ENCODE measurements at regions not wholly inside any gene's neighbourhood (a gene's known extent, or its start where the extent isn't known, plus 50 kb on each side); places are given as distances from the start of the nearest gene placed in this dataset.
"Not testable (repeated sequence)": the region's sequence is repeated elsewhere in the genome, so short reads cannot be mapped to it uniquely, and the experiment has no call there.

DNA sequence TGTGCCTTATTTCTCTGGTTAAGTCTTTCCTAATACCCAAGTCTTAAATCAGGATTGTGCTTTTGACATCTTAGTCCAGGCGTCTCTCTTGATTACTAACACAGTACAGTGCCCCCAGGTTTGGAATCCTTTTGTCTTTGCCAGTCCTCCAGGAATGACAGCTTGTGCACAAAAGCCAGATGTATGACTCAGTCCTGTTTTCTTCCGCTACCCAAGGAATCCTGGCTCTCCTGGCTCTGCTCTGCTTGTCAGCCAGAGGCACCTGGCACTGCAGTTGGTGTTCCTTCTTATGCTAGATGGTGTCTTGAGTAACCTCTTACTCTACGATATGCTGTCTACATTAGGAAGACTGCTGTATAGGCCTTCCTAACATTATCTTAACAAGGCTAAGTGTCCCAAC is 728.2 kb upstream of the NECTIN3 start:
- peak; percentile 55 for DNase-seq

- peak; percentile 43 for DNase-seq
Observed at GRCh38 chr3:110343945-110344344, 727.7 kb upstream of the NECTIN3 start.

- no peak for DNase-seq
Observed at GRCh38 chr3:110344487-110344886, 727.1 kb upstream of the NECTIN3 start.

- DNase-seq, result no peak
Observed at GRCh38 chr3:110344897-110345767, 726.5 kb upstream of the NECTIN3 start.

DNA sequence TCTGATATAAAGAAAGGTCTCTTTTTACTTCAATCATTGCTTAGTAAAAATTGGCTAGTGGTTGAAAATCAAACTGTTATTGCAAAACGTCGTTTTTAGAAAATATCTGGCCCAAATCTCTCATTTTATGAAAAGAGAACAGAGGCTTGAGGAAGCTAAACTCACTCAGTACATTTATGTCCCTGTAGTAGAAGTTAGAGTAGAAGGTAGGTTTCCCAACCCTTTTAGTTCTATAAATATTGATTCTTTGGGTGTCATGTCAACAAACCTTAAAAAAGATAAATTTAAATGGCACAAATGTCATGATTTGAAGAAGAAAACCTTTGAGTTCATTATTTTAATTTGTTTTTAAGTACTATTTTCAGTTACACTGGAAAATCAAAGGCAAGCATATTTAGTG is 722.3 kb upstream of the NECTIN3 start:
- no peak for DNase-seq

GRCh38 chr3:110352841-110353604 is 718.6 kb upstream of the NECTIN3 start:
- no peak for DNase-seq

DNA sequence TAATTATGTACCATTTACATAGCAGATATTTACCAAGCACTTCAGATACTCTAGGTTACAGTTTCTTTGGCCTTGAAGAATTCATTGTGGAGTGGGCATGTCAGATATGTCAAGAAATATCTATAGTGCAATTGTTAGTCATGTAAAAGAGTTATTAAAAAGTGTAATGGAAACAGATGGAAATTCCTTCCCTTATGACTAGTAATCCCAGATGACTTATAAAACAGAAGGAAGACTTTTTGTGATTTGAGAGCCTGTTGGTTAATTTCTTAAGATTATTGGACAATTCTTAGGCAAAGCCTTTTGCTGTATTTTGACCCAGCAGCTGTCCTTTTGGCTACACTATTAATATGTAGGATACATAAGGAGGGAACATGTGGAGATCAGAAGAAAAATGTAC is 708.9 kb upstream of the NECTIN3 start:
- DNase-seq, result no peak

GRCh38 chr3:110367289-110367688 is 704.3 kb upstream of the NECTIN3 start:
- DNase-seq, result not testable (repeated sequence)

GRCh38 chr3:110375751-110376518 is 695.7 kb upstream of the NECTIN3 start:
- no peak for DNase-seq

DNA sequence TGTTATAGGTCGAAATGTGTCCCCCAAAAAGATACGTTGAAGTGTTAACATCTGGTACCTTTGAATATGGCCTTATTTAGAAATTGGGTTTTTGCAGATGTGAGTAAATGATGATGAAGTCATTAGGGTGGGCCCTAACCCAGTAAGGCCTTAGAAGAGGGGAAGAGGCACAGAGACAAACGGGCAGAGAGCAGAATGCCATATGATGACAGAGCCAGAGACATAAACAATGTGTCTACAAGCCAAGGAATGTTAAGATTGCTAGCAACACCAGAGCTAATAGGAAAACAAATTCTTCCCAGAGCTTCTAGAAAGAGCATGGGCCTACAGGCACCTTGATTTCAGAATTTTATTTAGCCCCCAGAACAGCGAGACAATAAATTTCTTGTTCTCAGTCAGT is 693.1 kb upstream of the NECTIN3 start:
- peak; percentile 11 for DNase-seq

DNA sequence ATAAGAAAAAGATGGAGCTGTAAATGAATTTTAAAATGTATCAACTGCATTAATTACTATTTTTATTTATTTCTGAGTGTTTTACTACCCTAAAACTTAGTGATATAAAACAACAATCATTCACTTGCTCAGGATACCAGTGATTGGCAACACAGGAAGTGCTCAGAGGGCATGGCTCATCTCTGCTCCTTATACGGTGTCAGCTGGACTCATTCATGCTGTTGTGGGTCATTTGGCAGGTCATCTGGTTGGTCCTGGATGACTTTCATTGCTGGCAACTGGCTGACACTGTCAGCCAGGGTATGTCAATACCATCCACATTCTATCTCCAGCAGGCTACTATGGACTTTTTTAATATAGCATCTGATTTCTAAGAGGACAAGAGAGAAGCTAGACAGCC is 689.6 kb upstream of the NECTIN3 start:
- DNase-seq, result no peak

GRCh38 chr3:110383356-110383755 is 688.3 kb upstream of the NECTIN3 start:
- peak; percentile 13 for DNase-seq

GRCh38 chr3:110384601-110385000 is 687.0 kb upstream of the NECTIN3 start:
- DNase-seq, result peak; percentile 84

GRCh38 chr3:110389005-110389404 is 682.6 kb upstream of the NECTIN3 start:
- no peak for DNase-seq

DNA sequence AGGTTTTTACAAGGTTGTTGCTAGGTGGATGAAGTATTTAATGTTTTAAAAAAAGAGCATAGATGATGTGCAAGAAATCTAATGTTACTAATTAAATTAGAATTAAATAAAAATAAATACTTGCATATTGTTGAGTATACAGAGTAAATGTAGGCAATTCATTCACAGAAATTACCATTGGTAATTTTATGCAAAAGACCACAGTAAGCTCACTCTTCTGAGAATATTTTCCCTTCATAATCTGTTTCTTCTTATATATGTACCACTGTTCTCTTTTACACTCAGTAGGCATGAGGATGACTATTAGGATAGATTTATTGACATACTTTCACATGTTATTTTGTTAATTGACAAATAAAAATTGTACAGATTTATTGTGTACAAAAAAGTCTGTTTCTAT is 681.2 kb upstream of the NECTIN3 start:
- no peak for DNase-seq

GRCh38 chr3:110391042-110391441 is 680.6 kb upstream of the NECTIN3 start:
- no peak for DNase-seq

GRCh38 chr3:110391640-110392395 is 679.8 kb upstream of the NECTIN3 start:
- peak; percentile 36 for DNase-seq

DNA sequence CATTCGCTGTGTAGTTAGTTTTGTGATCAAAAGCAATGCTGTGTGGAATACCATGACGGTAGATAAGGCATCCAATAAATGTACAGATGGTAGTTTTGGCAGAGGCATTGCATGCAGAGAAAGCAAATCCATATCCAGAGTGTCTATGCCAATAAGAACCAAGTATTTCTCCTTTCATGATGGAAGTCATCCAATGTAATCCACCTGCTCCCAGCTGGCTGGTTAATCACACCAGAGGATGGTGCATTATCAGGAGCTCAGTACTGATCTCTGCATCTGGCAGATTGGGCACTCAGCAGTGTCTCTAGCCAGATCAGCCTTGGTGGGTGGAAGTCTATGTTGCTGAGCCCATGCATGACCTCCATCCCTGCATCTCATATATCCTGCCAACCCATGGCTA is 677.7 kb upstream of the NECTIN3 start:
- DNase-seq, result no peak

- DNase-seq, result peak; percentile 44
Observed at GRCh38 chr3:110397115-110397514, 674.5 kb upstream of the NECTIN3 start.

DNA sequence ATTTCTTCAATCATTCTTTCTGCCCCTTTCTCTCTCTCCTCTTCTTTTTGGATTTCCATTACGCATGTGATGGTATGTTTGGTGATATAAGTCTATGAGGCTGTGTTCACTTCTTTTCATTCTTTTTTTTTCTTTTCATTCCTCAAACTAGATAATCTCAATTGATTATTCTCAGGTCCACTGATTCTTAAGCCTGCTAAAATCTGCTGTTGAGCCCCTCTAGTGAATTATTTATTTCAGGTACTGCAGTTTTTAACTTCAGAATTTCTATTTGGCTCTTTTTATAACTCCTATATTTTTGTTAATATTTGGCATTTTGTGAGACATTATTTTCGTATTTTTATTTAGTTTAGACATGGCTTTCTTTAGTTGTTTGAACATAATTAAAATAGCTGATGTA is 671.3 kb upstream of the NECTIN3 start:
- DNase-seq, result no peak

DNA sequence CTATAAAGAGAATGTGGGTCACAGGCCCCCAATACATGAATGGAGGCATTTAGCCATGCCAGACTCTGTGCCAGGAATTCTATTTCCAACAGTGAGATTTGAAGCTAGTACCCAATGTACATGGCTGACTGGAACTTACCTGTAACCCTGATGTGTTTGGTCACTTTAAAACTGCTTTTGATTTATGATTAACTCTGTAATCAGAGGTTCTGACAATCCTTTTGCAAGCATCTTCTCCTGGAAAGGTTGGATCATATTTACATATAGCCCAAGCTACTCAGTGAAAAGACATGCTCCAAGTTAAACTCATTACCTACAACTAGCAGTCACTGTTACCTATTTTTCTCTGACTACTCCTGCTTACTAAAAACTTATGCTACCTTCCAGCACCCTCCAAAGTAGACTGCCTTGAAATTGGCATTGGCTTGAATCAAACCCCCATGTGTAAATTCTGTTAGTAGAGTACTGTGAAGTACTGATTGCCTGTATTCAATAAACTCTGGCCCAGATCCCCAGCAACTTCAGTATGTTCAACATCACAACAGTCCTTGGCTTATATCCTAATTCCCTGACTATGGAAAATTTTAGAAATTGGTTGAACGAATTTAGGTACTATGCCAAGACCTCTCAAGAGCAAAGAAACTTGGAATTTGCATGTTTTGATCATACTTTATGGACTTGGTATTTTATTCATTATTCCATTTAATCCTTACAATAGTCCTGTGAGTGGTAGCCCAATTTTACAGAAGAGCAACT is 665.6 kb upstream of the NECTIN3 start:
- DNase-seq, result no peak

GRCh38 chr3:110413266-110413665 is 658.4 kb upstream of the NECTIN3 start:
- peak; percentile 19 for DNase-seq

Data from EL (cell line).